ENCODE measurements at regions not wholly inside any gene's neighbourhood (a gene's known extent, or its start where the extent isn't known, plus 50 kb on each side); places are given as distances from the start of the nearest gene placed in this dataset.

GRCh38 chr5:159736844-159737243 is 179.4 kb upstream of the ADRA1B start:
- Histone ChIP-seq H3K4me1 (ENCODE audit: insufficient read depth) (no peaks in the 10 kb centered on the region), H2AFZ (no peak overlapping the region), H3K36me3 (replicated peaks; ENCODE audit: insufficient read depth, low read depth) (no peaks in the 10 kb centered on the region), H3K9me3 (ENCODE audit: low read depth) (no peaks in the 10 kb centered on the region), H4K20me1 (ENCODE audit: insufficient read depth, poor library complexity, severe bottlenecking) (no peaks in the 10 kb centered on the region), H3K79me2 (no peaks in the 10 kb centered on the region), H3K4me2 (no peak overlapping the region), H3K27me3 (no peaks in the 10 kb centered on the region), H3K4me3 (no peak overlapping the region), H3K27ac (peak overlapping the region; percentile 21), H3K9me2 (replicated peaks; ENCODE audit: insufficient read depth) (no peaks in the 10 kb centered on the region)
- 54% methylated on average over 2 of the region's 2 CpGs for WGBS (ENCODE audit: low lambda C conversion rate, missing lambda C conversion rate)
- TF ChIP-seq, protein P1, sequence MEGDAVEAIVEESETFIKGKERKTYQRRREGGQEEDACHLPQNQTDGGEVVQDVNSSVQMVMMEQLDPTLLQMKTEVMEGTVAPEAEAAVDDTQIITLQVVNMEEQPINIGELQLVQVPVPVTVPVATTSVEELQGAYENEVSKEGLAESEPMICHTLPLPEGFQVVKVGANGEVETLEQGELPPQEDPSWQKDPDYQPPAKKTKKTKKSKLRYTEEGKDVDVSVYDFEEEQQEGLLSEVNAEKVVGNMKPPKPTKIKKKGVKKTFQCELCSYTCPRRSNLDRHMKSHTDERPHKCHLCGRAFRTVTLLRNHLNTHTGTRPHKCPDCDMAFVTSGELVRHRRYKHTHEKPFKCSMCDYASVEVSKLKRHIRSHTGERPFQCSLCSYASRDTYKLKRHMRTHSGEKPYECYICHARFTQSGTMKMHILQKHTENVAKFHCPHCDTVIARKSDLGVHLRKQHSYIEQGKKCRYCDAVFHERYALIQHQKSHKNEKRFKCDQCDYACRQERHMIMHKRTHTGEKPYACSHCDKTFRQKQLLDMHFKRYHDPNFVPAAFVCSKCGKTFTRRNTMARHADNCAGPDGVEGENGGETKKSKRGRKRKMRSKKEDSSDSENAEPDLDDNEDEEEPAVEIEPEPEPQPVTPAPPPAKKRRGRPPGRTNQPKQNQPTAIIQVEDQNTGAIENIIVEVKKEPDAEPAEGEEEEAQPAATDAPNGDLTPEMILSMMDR (IDR thresholded peaks at IDR 0.05; ENCODE audit: poor library complexity), result no peak
- no peak for TF ChIP-seq EZH2 (IDR thresholded peaks at IDR 0.05; ENCODE audit: borderline replicate concordance)
- no peak for TF ChIP-seq EZH2phosphoT487 (IDR thresholded peaks at IDR 0.05; ENCODE audit: low read depth, severe bottlenecking, unreplicated experiment)
- no peak for DNase-seq (ENCODE audit: low spot score)

DNA sequence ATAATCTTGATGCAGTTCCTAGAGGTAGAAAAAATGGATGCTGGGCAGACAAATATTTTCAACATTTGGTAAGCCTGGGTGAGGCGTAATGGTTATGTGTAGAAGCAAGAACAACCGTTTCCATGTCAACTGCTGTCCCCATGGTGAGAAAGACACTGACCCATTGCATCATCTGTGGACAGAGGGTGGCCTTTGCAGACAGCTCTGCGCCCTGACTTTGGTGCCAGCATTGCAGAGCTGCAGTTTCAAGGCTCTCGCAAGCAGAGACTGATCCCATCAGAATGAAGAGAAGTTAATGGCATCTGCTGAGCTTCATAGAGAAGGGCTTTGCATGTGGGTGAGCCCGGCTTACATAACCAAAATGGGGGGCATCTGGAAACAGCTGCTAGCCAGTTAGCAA is 179.0 kb upstream of the ADRA1B start:
- H3K4me3 ChIP-seq, result no peak overlapping the region
- H3K79me2 ChIP-seq, result no peaks in the 10 kb centered on the region
- no peak overlapping the region for H3K27ac ChIP-seq
- no peak overlapping the region for H3K4me2 ChIP-seq
- H3K27me3 ChIP-seq, result no peaks in the 10 kb centered on the region
- H3K9me2 ChIP-seq (replicated peaks; ENCODE audit: insufficient read depth), result no peaks in the 10 kb centered on the region
- H4K20me1 ChIP-seq (ENCODE audit: insufficient read depth, poor library complexity, severe bottlenecking), result no peaks in the 10 kb centered on the region
- DNase-seq (ENCODE audit: low spot score), result no peak
- no peaks in the 10 kb centered on the region for H3K9me3 ChIP-seq (ENCODE audit: low read depth)
- no peaks in the 10 kb centered on the region for H3K36me3 ChIP-seq (replicated peaks; ENCODE audit: insufficient read depth, low read depth)
- no peaks in the 10 kb centered on the region for H3K4me1 ChIP-seq (ENCODE audit: insufficient read depth)
- no peak for TF ChIP-seq EZH2phosphoT487 (IDR thresholded peaks at IDR 0.05; ENCODE audit: low read depth, severe bottlenecking, unreplicated experiment)
- no peak for TF ChIP-seq EZH2 (IDR thresholded peaks at IDR 0.05; ENCODE audit: borderline replicate concordance)
- TF ChIP-seq, protein P1 (IDR thresholded peaks at IDR 0.05; ENCODE audit: poor library complexity), result no peak
- WGBS (ENCODE audit: low lambda C conversion rate, missing lambda C conversion rate), result 82% methylated on average over 5 of the region's 5 CpGs
- H2AFZ ChIP-seq, result no peak overlapping the region

- Histone ChIP-seq H3K79me2 (no peaks in the 10 kb centered on the region), H3K4me3 (no peak overlapping the region), H3K4me1 (ENCODE audit: insufficient read depth) (no peaks in the 10 kb centered on the region), H3K27ac (no peak overlapping the region), H3K36me3 (replicated peaks; ENCODE audit: insufficient read depth, low read depth) (no peaks in the 10 kb centered on the region), H3K27me3 (no peaks in the 10 kb centered on the region), H4K20me1 (ENCODE audit: insufficient read depth, poor library complexity, severe bottlenecking) (no peaks in the 10 kb centered on the region), H3K9me3 (ENCODE audit: low read depth) (no peaks in the 10 kb centered on the region), H3K4me2 (no peak overlapping the region), H3K9me2 (replicated peaks; ENCODE audit: insufficient read depth) (no peaks in the 10 kb centered on the region), H2AFZ (no peak overlapping the region)
- TF ChIP-seq, protein P1 (IDR thresholded peaks at IDR 0.05; ENCODE audit: poor library complexity), result no peak
- TF ChIP-seq EZH2 (IDR thresholded peaks at IDR 0.05; ENCODE audit: borderline replicate concordance), result no peak
- no peak for TF ChIP-seq EZH2phosphoT487 (IDR thresholded peaks at IDR 0.05; ENCODE audit: low read depth, severe bottlenecking, unreplicated experiment)
- no peak for DNase-seq (ENCODE audit: low spot score)
- WGBS (ENCODE audit: low lambda C conversion rate, missing lambda C conversion rate), result 92% methylated on average over 5 of the region's 5 CpGs
Observed at GRCh38 chr5:159741829-159742322, 174.4 kb upstream of the ADRA1B start.

DNA sequence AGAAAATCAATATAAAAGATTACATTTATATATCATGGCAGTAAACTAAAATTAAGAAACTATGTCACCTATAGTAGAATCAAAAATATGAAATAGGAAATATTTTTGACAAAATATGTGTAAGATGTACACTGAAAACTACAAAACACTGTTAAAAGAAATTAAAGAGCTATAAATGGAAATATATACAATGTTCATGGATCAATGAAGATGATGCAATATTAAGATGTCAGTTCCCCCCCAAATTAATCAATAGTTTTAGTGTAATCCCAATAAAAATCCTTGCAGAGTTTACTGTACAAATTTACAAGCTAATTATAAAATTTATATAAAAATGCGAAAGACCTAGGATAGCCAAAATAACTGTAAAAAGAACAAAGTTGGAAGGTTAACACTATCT is 173.0 kb upstream of the ADRA1B start:
- no peak overlapping the region for H3K4me2 ChIP-seq

More for the DNA sequence above, 173.0 kb upstream of the ADRA1B start:
- Histone ChIP-seq H3K36me3 (replicated peaks; ENCODE audit: insufficient read depth, low read depth) (no peaks in the 10 kb centered on the region), H4K20me1 (ENCODE audit: insufficient read depth, poor library complexity, severe bottlenecking) (no peaks in the 10 kb centered on the region), H3K79me2 (no peaks in the 10 kb centered on the region), H3K4me3 (no peak overlapping the region), H3K27ac (no peak overlapping the region), H3K9me2 (replicated peaks; ENCODE audit: insufficient read depth) (no peaks in the 10 kb centered on the region), H3K4me1 (ENCODE audit: insufficient read depth) (no peaks in the 10 kb centered on the region), H3K27me3 (no peaks in the 10 kb centered on the region), H3K9me3 (ENCODE audit: low read depth) (no peaks in the 10 kb centered on the region), H2AFZ (no peak overlapping the region)
- DNase-seq (ENCODE audit: low spot score), result no peak
- WGBS (ENCODE audit: low lambda C conversion rate, missing lambda C conversion rate), result 96% methylated on average over 1 of the region's 1 CpG
- TF ChIP-seq EZH2phosphoT487 (IDR thresholded peaks at IDR 0.05; ENCODE audit: low read depth, severe bottlenecking, unreplicated experiment) (no peak), EZH2 (IDR thresholded peaks at IDR 0.05; ENCODE audit: borderline replicate concordance) (no peak)
- TF ChIP-seq, protein P1 (IDR thresholded peaks at IDR 0.05; ENCODE audit: poor library complexity), result no peak

All from hepatocyte (in vitro differentiated cells).